ENCODE measurements at regions not wholly inside any gene's neighbourhood (a gene's known extent, or its start where the extent isn't known, plus 50 kb on each side); places are given as distances from the start of the nearest gene placed in this dataset.

GRCh38 chr12:126233625-126234024 lies 1168.4 kb downstream of the AACS start:
- Histone ChIP-seq H3K27ac (ENCODE audit: insufficient read depth, low read depth, low read length) (no peak overlapping the region), H3K4me3 (replicated peaks in 1 of 3; ENCODE audit: insufficient read depth in 1 of 3, low read depth in 1 of 3, low read length in 3 of 3) (no peak overlapping the region), H3K79me2 (ENCODE audit: control insufficient read depth, insufficient read depth, low read length) (no peaks in the 10 kb centered on the region), H3K27me3 (ENCODE audit: control insufficient read depth in 2 of 2, insufficient read depth in 2 of 2, low read length in 2 of 2) (no peaks in the 10 kb centered on the region), H3K9me3 (replicated peaks; ENCODE audit: control insufficient read depth, insufficient read depth, low read length) (peaks cover 2% of the 10 kb centered on the region), H3K4me1 (ENCODE audit: control insufficient read depth, extremely low read depth, insufficient read depth, low read length) (no peaks in the 10 kb centered on the region), H3K4me2 (ENCODE audit: insufficient read depth, low read length) (no peak overlapping the region), H3K36me3 (ENCODE audit: control insufficient read depth in 2 of 2, extremely low read depth in 1 of 2, insufficient read depth in 2 of 2, low read length in 2 of 2) (no peaks in the 10 kb centered on the region), H2AFZ (ENCODE audit: low read depth, low read length) (no peak overlapping the region), H3K9me1 (replicated peaks; ENCODE audit: control insufficient read depth, extremely low read depth, insufficient read depth, low read length) (no peaks in the 10 kb centered on the region), H3K9ac (replicated peaks; ENCODE audit: extremely low read depth, insufficient read depth, low read length) (no peak overlapping the region), H4K20me1 (replicated peaks; ENCODE audit: control insufficient read depth, extremely low read depth, insufficient read depth, low read length) (no peaks in the 10 kb centered on the region)
- dilution Hi-C loops (cut with MboI; ENCODE audit: extremely low pct_ligation_motif_present, low sequenced_read_pairs) (no loop called here), intact Hi-C loops (cut with micrococcal nuclease) (no loop called here)
- no TSS peak for BruUV-seq (replicated peaks)
- no peak for TF ChIP-seq MAX (IDR thresholded peaks at IDR 0.05; ENCODE audit: insufficient read depth, insufficient read length)
- TF ChIP-seq CTCF (IDR thresholded peaks at IDR 0.05; ENCODE audit: extremely low read depth in 1 of 2, insufficient read depth in 1 of 2, low read depth in 1 of 2, low read length in 2 of 2): no peak
- no peak for TF ChIP-seq JUN (IDR thresholded peaks at IDR 0.05; ENCODE audit: borderline replicate concordance, insufficient read depth, insufficient read length, low read depth)
- TF ChIP-seq EZH2 (IDR thresholded peaks at IDR 0.05; ENCODE audit: borderline replicate concordance, low read depth, low read length, severe bottlenecking): no peak
- no peak for TF ChIP-seq POLR2AphosphoS5 (IDR thresholded peaks at IDR 0.05; ENCODE audit: insufficient read depth, low read depth, low read length)
- no peak for TF ChIP-seq FOS (IDR thresholded peaks at IDR 0.05; ENCODE audit: borderline replicate concordance, insufficient read depth, low read length)
- no peak for TF ChIP-seq POLR2A (IDR thresholded peaks at IDR 0.05; ENCODE audit: low read depth, low read length)
- no peak for TF ChIP-seq GATA2 (IDR thresholded peaks at IDR 0.05; ENCODE audit: insufficient read depth, insufficient read length, low read depth, low read length)
- no peak for TF ChIP-seq MYC (IDR thresholded peaks at IDR 0.05; ENCODE audit: low read depth, low read length)
- ChIA-PET CTCF (no interaction called here), POLR2A (no interaction called here)
- no peak for FAIRE-seq
- no peak for DNase-seq (ENCODE audit: low read depth, low spot score)

Measured in endothelial cell of umbilical vein (primary cell).